Stimulated activated effector memory CD8-positive, alpha-beta T cell treated with anti-CD3 and anti-CD28 coated beads, Interleukin-12 subunit alpha, Interleukin-12 subunit beta, amount 100 ng/mL, for 72 hours (primary cell): ENCODE measurements at regions not wholly inside any gene's neighbourhood (a gene's known extent, or its start where the extent isn't known, plus 50 kb on each side); places are given as distances from the start of the nearest gene placed in this dataset.
A peak's percentile ranks its signal among the peaks of the same experiment; 100 is the strongest.
"Not testable (repeated sequence)": the region's sequence is repeated elsewhere in the genome, so short reads cannot be mapped to it uniquely, and the experiment has no call there.

Experiments used
- ATAC-seq: fragments of 150-1000 bp; cut with Tn5 transposase; 2 replicates; pipeline ENCODE4 v1.10.0; 2021
- DNase-seq, 2 donors: peaks; one replicate each; pipeline ENCODE4 v3.0.0; 2021 to 2022; ENCODE audit warnings: low spot score in 2 of 2
- H3K27ac Mint-ChIP-seq: one replicate; pipeline ENCODE4 v1.8.0; 2022; ENCODE audit warnings: mild to moderate bottlenecking, mixed read lengths
- H3K36me3 Mint-ChIP-seq: one replicate; pipeline ENCODE4 v1.8.0; 2022; ENCODE audit warnings: mild to moderate bottlenecking, mixed read lengths
- H3K4me1 Mint-ChIP-seq: one replicate; pipeline ENCODE4 v1.8.0; 2022; ENCODE audit warnings: mixed read lengths
- H3K4me3 Mint-ChIP-seq: one replicate; pipeline ENCODE4 v1.8.0; 2022; ENCODE audit warnings: mild to moderate bottlenecking, mixed read lengths
- H3K9me3 Mint-ChIP-seq: one replicate; pipeline ENCODE4 v1.8.0; 2022; ENCODE audit warnings: mixed read lengths

DNA sequence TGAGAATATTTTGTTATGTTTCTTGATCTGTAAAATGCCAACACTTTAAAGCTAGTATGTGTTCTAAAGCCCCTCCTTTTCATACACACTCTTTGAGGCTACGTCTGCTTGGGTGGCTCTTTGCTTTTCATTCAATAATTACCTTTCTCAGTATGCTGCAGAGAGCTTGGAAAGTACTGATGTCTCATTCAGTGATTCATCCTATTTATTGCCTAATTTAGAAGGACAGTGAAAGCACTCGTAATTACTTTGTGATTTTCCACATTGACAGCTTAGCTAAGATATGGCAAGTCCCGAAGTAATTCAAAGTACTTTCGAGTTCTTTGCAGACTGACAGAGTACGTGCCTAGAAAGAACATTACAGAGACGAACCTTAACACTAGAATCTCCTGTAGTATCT is 57.2 kb downstream of the BMP15 start:
- Mint-ChIP-seq H3K4me3 (no peak overlapping the region), H3K4me1 (no peaks in the 10 kb centered on the region), H3K36me3 (no peaks in the 10 kb centered on the region), H3K9me3 (no peaks in the 10 kb centered on the region), H3K27ac (no peak overlapping the region)
- ATAC-seq, result no peak
- no peak for DNase-seq

DNA sequence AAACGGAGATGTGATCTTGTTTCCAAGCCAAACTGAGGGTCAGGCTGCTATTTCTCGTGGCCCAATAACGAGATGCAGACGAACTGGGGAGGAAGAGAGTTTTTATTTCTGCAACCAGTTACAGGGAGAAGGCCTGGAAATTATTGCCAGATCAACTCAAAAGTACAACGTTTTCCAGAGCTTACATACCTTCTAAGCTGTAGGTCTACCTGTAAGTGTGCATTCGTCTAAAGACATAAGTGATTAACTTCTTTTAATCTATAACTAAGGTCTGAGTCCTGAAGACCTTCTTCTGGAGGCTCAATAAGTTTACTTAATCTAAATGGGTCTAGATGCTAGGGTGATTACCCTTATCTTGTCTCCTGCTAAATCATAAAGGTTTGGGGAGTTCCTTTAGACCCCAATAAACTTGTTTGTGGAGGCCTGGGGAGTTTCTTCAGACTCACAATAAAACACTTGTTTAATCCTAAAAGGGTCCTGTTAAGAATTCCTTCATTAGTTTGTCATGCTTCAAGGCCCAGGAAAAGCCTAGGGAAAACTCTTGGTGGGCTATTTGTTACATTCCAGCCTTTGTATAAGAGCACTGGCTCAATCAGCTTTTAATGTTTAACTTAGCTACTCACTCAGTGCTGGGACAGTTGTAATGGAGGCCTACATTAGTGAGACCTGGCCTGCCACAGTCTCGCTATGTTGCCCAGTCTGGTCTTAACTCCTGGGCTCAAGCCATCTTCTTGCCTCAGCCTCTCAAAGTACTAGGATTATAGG is 58.5 kb downstream of the BMP15 start:
- not testable (repeated sequence) for H3K36me3 Mint-ChIP-seq, H3K9me3 Mint-ChIP-seq, DNase-seq, H3K4me3 Mint-ChIP-seq, ATAC-seq, H3K4me1 Mint-ChIP-seq, H3K27ac Mint-ChIP-seq

DNA sequence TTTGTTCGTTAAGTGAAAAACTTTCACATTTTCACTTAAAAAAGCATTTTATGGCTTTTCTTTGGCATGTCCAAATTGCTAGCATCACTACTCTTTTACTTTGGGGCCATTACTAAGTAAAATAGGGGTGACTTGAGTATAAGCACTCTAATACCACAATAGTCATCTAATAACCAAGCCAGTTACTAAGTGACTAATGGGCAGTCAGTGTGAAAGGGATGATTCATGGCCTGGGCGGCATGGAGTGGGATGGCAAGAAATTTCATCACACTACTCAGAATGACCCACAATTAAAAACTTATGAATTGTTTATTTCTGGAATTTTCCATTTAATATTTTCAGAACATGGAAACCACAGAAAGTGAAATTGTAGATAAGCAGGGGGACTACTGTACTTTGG is 60.9 kb downstream of the BMP15 start:
- Mint-ChIP-seq H3K27ac (no peak overlapping the region), H3K9me3 (no peaks in the 10 kb centered on the region), H3K36me3 (no peaks in the 10 kb centered on the region), H3K4me1 (no peaks in the 10 kb centered on the region), H3K4me3 (no peak overlapping the region)
- DNase-seq, result no peak
- peak; percentile 82 for ATAC-seq

DNA sequence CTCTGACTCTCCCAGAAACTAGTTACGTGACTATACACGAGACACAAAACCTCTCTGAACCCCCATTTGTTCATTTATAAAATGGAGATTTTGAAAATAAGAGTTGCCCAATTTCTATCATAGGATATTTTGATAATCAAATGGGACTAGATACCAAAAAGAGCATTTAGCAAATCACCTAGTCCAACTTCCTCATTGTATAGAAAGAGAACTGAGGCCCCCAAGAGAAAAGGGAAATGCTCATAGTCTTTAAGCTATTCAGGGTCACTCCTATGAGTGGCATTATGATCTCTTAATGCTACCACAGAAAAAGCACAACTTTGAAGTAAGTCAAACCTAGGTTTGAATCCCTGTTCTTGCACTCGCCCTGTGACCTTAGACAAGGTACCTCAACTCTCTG is 62.7 kb downstream of the BMP15 start:
- ATAC-seq, result no peak
- H3K4me1 Mint-ChIP-seq, result no peaks in the 10 kb centered on the region
- no peak overlapping the region for H3K4me3 Mint-ChIP-seq
- no peaks in the 10 kb centered on the region for H3K9me3 Mint-ChIP-seq
- H3K36me3 Mint-ChIP-seq, result no peaks in the 10 kb centered on the region
- H3K27ac Mint-ChIP-seq, result no peak overlapping the region
- no peak for DNase-seq

DNA sequence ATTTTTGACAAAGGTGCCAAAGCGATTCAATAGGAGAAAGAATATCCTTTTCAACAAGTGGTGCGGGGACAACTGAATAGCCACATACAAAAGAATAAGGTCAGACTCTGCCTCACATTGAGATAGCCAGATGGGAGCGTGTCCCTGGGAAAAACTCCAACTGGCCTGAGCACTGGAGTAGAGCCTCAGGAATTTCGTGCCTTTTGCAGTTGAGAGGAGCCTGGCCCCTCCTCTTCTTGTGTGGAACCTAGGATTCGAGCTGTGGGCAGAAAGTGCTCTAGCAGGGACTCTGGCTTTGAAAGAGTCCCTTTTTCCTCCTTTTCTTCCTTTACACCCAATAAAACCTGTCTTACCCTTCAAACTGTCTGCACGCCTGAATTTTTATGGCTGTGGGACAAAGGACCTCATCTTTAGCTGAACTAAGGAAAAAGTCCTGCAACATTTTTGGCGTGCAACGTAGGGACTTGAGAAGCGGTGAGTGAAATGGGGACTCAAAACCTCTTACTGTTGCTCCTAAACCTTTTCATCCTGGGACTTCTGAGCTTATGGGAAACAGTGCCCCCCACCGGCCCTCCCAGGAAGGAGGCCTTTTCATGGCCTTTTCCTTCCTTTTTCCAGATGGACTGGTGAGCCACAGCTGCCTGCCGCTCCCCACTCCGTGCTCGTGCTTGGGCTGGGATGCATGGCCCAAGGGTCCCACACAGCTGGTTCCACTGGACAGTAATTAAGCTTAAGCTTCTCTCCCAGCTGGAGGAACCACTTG is 68.6 kb downstream of the BMP15 start:
- no peaks in the 10 kb centered on the region for H3K36me3 Mint-ChIP-seq
- no peak overlapping the region for H3K4me3 Mint-ChIP-seq
- H3K9me3 Mint-ChIP-seq, result no peaks in the 10 kb centered on the region
- H3K27ac Mint-ChIP-seq, result no peak overlapping the region
- ATAC-seq (no peak), DNase-seq (no peak)
- H3K4me1 Mint-ChIP-seq, result no peaks in the 10 kb centered on the region

DNA sequence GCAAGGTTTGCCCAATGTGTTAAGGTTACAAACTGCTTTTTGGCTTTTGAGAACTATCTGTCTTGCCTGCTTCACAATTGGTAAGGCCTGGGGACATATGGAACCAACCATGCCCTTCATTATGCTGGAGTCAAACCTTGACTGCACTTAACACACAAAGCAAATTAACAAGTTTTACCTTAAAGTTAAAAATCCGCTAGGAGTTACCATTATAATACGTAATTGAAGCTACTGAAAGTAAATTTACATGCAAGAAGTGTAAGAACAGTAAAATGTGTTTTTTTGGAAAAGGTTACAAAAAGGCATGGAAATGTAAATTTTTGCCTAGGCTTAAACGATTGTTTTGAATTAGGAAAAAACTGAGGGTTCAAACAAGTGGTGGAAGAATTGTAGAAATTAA is 69.7 kb downstream of the BMP15 start:
- ATAC-seq (no peak), DNase-seq (no peak)
- H3K9me3 Mint-ChIP-seq, result no peaks in the 10 kb centered on the region
- no peaks in the 10 kb centered on the region for H3K36me3 Mint-ChIP-seq
- H3K4me1 Mint-ChIP-seq, result no peaks in the 10 kb centered on the region
- no peak overlapping the region for H3K4me3 Mint-ChIP-seq
- no peak overlapping the region for H3K27ac Mint-ChIP-seq

DNA sequence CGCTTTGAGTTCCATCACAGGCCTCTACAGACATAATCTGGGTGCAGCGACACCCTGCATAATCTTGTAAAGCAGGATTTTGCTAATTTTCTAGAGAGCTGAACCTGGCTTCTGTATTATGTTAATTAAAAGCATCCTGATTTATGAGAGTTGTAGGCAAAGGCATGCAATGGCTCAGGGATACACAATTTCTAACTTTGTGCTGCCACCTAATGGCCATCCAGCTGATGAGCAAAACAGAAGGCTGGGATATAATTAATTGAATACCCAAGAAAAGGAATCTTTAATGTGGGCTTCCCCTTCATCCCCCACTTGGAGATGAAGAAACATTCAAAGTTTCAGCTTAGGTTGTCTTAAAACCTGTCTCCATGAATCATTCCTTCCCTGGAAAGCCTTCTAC is 78.1 kb downstream of the BMP15 start:
- H3K36me3 Mint-ChIP-seq, result no peaks in the 10 kb centered on the region
- H3K4me1 Mint-ChIP-seq, result no peaks in the 10 kb centered on the region
- no peak overlapping the region for H3K27ac Mint-ChIP-seq
- H3K9me3 Mint-ChIP-seq, result no peaks in the 10 kb centered on the region
- H3K4me3 Mint-ChIP-seq, result no peak overlapping the region
- no peak for DNase-seq
- ATAC-seq, result no peak

DNA sequence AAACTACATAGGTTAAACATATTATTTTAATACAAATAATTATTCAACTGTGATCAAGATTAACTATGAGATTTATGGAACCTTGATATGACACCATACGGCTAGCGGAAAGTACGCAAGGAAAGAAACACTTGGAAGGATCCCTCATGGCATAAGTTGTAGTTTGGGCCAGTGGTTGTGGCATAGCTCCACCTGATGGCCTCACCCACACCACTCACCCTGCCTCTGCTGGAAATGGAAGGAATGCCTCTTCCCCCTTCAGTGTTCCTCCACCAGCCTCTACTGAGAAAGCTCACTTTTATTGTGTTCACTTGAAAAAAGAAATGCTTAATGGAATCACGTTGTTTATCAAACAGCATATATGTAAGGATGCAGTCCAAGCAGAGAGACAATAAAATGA is 86.4 kb downstream of the BMP15 start:
- Mint-ChIP-seq H3K4me3 (no peak overlapping the region), H3K9me3 (no peaks in the 10 kb centered on the region), H3K27ac (no peak overlapping the region), H3K4me1 (no peaks in the 10 kb centered on the region), H3K36me3 (no peaks in the 10 kb centered on the region)
- ATAC-seq (no peak), DNase-seq (no peak)

DNA sequence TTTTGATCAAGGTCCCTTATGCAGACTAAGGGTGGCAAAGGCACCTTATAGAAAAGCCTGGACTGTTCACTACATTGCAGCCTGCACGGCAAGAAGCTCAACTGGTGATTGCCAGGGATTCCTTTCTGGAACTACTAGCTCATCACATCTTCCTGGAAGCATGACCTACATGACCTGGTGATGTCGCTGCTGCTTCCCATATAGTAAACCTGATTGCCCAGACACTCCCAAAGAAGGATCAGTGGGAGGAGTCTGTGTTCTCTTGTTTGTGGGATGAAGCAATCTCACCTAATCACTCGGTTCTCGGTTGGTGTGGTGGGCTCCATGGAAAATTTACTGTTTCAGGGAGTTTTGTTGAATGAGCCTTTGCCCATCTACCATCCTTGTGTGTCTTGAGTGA is 89.8 kb downstream of the BMP15 start:
- not testable (repeated sequence) for DNase-seq, H3K27ac Mint-ChIP-seq, H3K4me1 Mint-ChIP-seq, H3K36me3 Mint-ChIP-seq, ATAC-seq, H3K4me3 Mint-ChIP-seq, H3K9me3 Mint-ChIP-seq

DNA sequence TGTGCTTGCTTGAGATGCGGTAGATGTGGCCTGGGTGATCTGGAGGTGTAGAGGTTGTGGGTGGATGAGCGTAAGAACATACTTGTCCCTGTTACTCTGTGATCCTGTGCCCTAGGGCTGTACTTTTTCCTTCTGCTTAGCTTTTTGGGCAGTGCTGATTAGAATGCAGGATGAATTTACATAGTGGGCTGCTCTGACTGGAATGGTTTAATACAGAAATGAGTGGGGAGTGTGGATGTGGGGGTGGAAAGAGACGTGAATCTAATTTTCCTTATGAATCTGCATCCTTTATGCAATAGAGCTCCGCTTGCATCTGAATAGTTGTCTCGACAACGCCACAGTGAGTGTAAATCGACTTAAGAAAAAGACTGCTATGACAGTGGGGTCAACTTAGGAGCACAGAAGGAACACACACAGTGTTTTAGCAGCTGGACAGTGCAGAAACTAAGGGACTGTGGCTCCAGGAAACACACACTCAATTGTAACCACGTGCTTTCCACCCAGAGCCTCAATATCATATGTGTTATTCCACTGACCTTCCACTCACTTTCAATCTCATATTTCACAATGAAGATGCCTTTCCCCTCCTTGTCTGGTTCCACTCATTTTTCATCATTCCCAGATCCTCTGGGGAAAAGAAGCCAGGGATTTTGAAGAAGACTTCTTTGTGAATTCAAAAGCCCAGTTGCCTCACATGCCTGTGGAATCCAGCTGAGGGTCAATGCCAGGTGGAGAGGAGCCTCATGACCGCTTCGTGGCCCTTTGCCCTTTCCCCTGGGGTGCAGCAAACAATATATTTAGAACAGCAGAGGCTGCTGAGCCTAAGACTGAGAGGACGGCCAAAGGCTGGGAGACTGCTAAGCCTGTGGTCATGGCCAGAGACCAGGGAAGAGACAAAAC is 91.4 kb downstream of the BMP15 start:
- not testable (repeated sequence) for H3K27ac Mint-ChIP-seq, ATAC-seq, H3K9me3 Mint-ChIP-seq, H3K36me3 Mint-ChIP-seq, H3K4me1 Mint-ChIP-seq, H3K4me3 Mint-ChIP-seq, DNase-seq

DNA sequence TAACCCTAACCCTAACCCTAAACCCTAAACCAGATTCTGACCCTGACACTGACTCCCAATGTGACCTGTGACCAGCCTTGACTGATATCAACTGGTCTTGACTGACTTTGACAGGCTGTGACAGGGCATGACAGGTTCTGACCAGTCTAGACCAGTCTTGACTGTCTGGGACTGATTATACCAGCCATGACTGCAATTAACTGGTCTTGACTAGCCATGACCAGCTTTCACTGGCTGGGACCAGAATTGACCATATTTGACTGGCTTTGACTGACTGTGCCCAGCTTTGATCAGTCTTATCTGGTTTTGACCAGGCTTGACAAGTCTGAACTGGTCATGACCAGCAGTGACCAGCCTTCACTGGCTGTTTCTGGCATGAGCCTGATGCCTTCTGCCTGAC is 95.5 kb downstream of the BMP15 start:
- H3K4me1 Mint-ChIP-seq, result no peaks in the 10 kb centered on the region
- H3K27ac Mint-ChIP-seq, result no peak overlapping the region
- DNase-seq (no peak), ATAC-seq (no peak)
- no peak overlapping the region for H3K4me3 Mint-ChIP-seq
- no peaks in the 10 kb centered on the region for H3K36me3 Mint-ChIP-seq
- H3K9me3 Mint-ChIP-seq, result no peaks in the 10 kb centered on the region

DNA sequence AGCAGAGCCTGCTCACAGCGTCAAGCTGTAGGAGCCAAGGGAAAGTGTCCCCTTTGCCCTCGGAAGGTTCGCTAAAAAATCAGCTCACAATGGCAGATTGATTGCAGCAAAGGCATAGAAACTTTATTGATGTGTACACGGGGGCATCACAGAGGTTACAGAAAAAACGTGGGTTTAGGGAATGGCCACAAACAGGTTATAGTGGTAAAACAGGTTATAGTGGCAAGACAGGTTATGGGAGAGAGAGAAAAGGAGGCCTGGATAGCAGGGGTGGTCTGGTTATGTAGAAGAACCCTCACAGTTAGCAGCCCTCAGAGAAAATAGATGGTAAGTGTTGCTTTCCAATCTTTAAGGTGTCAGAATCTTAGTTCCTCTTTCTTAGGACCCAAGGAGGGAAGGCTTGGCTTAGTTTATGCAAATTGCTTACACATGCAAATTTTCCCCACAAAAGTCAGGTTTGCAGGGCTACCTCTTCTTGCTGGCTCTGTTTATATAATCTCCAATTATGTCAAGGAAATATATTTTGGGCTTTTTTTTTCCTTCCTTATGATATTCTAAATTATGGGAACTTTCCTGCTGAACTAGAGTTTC is 113.7 kb downstream of the BMP15 start:
- ATAC-seq, result no peak

DNA sequence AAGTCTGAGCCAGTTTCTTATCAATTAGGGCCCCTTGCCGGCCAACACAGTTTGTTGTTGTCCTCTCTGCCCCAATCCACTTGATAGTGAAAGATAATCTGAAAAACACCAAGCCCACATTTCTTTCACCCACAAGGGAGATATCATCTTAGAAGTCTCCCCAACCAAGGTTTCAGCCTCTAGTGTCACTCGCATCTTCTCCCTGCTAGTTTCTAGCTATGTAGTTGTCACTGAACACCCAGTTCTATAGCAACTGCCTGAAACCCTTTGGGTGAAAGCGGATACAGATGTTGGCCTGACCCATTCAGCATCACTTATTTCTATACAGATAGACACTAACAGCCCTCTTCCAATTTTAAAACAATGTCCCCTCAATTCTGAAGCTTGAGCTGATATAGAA is 116.3 kb downstream of the BMP15 start:
- Mint-ChIP-seq H3K4me1 (no peaks in the 10 kb centered on the region), H3K9me3 (no peaks in the 10 kb centered on the region), H3K27ac (no peak overlapping the region), H3K4me3 (no peak overlapping the region), H3K36me3 (no peaks in the 10 kb centered on the region)
- ATAC-seq, result no peak
- no peak for DNase-seq

More for the DNA sequence above, 113.7 kb downstream of the BMP15 start:
- Mint-ChIP-seq H3K9me3 (no peaks in the 10 kb centered on the region), H3K36me3 (no peaks in the 10 kb centered on the region), H3K4me1 (no peaks in the 10 kb centered on the region), H3K27ac (no peak overlapping the region), H3K4me3 (no peak overlapping the region)
- no peak for DNase-seq

DNA sequence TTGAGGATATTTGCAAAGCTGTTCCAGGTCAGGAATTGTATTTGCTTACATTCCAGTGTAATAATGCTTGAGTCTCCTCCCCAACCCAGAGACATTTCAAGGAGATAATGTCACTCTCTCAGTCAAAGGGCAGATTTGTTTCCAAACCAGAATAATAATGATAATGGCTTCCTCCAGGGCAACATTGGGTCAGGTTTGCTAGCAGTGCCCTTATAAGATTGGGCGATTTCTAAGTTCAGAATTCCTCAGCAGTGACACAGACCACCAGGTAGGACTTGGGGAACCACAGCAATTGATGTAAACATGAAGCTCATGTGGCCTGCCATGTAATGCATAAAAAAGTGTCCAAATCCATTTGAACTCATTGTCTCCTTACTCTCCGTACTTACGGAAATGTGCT is 125.2 kb downstream of the BMP15 start:
- ATAC-seq (no peak), DNase-seq (no peak)
- H3K4me1 Mint-ChIP-seq, result no peaks in the 10 kb centered on the region
- no peak overlapping the region for H3K27ac Mint-ChIP-seq
- no peaks in the 10 kb centered on the region for H3K36me3 Mint-ChIP-seq
- H3K9me3 Mint-ChIP-seq, result peaks cover 3% of the 10 kb centered on the region
- no peak overlapping the region for H3K4me3 Mint-ChIP-seq

DNA sequence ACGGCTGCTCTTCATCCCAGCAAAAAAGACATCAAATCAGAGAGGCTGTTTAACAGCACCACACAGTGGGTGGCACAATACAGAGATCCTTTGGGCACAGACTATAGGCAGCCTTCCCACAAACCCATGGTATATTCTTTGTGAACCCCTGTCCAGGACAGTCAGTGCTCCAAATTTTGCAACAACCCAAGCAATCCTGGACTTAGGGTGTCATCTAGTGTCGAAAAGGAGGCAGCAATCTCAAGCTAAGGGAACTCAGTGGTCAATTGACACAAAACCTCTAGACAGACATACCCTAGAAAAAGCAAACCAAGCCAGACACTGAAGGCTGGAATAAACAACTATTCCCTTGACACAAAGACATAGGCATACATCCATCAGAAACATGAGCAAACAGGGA is 137.4 kb downstream of the BMP15 start:
- H3K4me1 Mint-ChIP-seq, result no peaks in the 10 kb centered on the region
- no peak overlapping the region for H3K4me3 Mint-ChIP-seq
- no peak overlapping the region for H3K27ac Mint-ChIP-seq
- DNase-seq (no peak), ATAC-seq (no peak)
- no peaks in the 10 kb centered on the region for H3K36me3 Mint-ChIP-seq
- H3K9me3 Mint-ChIP-seq, result no peaks in the 10 kb centered on the region
